Uterus (tissue), 3 donors: ENCODE measurements at regions not wholly inside any gene's neighbourhood (a gene's known extent, or its start where the extent isn't known, plus 50 kb on each side); places are given as distances from the start of the nearest gene placed in this dataset.

ENCODE experiments used
- DNase-seq, 2 donors: peaks; one replicate each; pipeline ENCODE4 v3.0.0-alpha.2; 2019 to 2020
- H3K27ac ChIP-seq, 2 donors: fragments of 200-600 bp; sonication (generic); 1 replicate in 1 of 2; 2 replicates in 1 of 2; pipeline ENCODE4 v1.5.1; 2016 to 2018
- H3K27me3 ChIP-seq, 2 donors: fragments of 200-600 bp; sonication (generic); one replicate each; pipeline ENCODE4 v1.5.1; 2018 to 2019; ENCODE audit warnings: control low read depth in 1 of 2
- H3K36me3 ChIP-seq, 2 donors: fragments of 200-600 bp; sonication (generic); one replicate each; pipeline ENCODE4 v1.5.1; 2019; ENCODE audit warnings: control low read depth in 1 of 2
- H3K4me1 ChIP-seq, 2 donors: fragments of 200-600 bp; sonication (generic); one replicate each; pipeline ENCODE4 v1.5.1; 2018 to 2019; ENCODE audit warnings: control low read depth in 1 of 2
- H3K4me3 ChIP-seq, 2 donors: fragments of 200-600 bp; sonication (generic); 1 replicate in 1 of 2; 2 replicates in 1 of 2; pipeline ENCODE4 v1.5.1; 2018 to 2019; ENCODE audit warnings: mild to moderate bottlenecking in 1 of 2
- H3K9me3 ChIP-seq, 2 donors: fragments of 200-600 bp; sonication (generic); one replicate each; pipeline ENCODE4 v1.5.1; 2019; ENCODE audit warnings: control low read depth in 1 of 2
- POLR2A ChIP-seq, 2 donors: fragments of 450-650 bp; IDR thresholded peaks; one replicate each; pipeline ENCODE4 v1.6.1; 2016; ENCODE audit warnings: antibody characterized with exemption in 2 of 2, mild to moderate bottlenecking in 1 of 2, moderate library complexity in 1 of 2
- intact Hi-C: fragments of 100-400 bp; cut with DNase I; formaldehyde crosslinking; loops from one replicate; pipeline ENCODE4 v1.15.1; 2023; ENCODE audit warnings: low total_unique reads
- TF ChIP-seq, protein P1 (sequence below), 4 experiments: fragments of 200-600 bp in 2 of 4; fragments of 450-650 bp in 2 of 4; sonication (generic) in 2 of 4; IDR thresholded peaks; one replicate each; pipeline ENCODE4 v1.5.1; 2016 to 2019; ENCODE audit warnings: antibody characterized with exemption in 4 of 4, mild to moderate bottlenecking in 2 of 4, moderate library complexity in 1 of 4
- donor health status: DM: yes; HTN: yes; CAD: no.

DNA sequence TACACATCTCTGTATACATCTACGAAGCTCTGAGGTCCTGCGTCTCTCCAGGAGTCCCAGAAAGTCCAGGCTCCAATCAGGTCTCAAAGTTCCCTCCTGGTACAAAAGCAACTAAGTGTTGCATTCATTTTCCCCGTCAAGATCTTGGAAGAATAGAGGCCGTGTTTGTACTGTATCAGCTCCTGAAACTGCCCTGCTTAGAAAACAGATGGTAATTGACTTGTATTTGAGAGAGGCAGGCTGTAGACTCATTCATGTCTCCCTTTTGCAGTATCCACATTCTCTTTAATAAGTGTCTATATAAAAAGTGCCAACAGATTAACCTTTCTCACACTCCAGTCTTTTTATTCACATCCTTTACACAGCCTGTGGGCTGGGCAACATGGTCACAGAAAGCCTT, 91.7 kb downstream of the HPGD start:
- intact Hi-C loops, result no loop called here
- Histone ChIP-seq H3K4me1 (no peaks in the 10 kb centered on the region), H3K4me3 (no peak overlapping the region), H3K27me3 (no peaks in the 10 kb centered on the region), H3K27ac (no peak overlapping the region), H3K9me3 (no peaks in the 10 kb centered on the region), H3K36me3 (no peaks in the 10 kb centered on the region)
- TF ChIP-seq, protein P1, sequence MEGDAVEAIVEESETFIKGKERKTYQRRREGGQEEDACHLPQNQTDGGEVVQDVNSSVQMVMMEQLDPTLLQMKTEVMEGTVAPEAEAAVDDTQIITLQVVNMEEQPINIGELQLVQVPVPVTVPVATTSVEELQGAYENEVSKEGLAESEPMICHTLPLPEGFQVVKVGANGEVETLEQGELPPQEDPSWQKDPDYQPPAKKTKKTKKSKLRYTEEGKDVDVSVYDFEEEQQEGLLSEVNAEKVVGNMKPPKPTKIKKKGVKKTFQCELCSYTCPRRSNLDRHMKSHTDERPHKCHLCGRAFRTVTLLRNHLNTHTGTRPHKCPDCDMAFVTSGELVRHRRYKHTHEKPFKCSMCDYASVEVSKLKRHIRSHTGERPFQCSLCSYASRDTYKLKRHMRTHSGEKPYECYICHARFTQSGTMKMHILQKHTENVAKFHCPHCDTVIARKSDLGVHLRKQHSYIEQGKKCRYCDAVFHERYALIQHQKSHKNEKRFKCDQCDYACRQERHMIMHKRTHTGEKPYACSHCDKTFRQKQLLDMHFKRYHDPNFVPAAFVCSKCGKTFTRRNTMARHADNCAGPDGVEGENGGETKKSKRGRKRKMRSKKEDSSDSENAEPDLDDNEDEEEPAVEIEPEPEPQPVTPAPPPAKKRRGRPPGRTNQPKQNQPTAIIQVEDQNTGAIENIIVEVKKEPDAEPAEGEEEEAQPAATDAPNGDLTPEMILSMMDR (IDR thresholded peaks at IDR 0.05), result no peak
- no peak for TF ChIP-seq POLR2A (IDR thresholded peaks at IDR 0.05)
- no peak for DNase-seq

DNA sequence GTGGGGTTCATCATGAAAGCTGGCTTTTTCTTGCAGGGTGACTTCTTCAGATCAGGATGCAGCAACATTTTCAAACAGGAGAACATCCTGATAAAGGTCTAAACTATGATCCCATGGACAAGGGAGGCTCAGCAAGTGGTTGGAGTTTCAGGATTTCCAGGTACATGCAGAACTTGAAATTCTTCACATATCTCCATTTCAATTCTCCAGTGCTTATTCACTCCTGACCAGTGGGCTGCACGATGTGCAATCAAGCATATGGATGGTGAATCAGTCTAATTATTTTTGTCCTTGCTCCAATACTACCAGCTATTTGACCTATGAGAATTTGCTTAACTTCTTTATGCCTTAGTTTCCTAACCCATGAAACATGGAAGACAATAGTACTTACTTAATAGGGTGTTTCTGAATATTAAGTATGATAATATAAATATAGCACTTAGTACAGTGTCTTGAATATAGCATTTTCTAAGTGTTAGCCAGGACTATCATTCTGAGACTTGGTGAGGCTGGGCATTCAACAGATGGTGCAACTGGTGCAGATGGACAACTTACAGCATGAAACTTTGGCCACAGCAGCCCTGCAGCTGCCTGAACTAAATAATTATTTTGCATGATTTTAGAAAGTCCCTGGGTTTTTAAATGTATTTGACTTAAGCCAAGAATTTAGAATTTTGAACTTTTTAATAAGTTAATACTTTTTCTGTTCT, 92.4 kb downstream of the HPGD start:
- Histone ChIP-seq H3K27ac (no peak overlapping the region), H3K9me3 (no peaks in the 10 kb centered on the region), H3K27me3 (no peaks in the 10 kb centered on the region), H3K36me3 (no peaks in the 10 kb centered on the region), H3K4me1 (no peaks in the 10 kb centered on the region), H3K4me3 (no peak overlapping the region)
- intact Hi-C loops, result no loop called here
- TF ChIP-seq, protein P1 (IDR thresholded peaks at IDR 0.05), result no peak
- no peak for TF ChIP-seq POLR2A (IDR thresholded peaks at IDR 0.05)
- DNase-seq, result no peak

- Histone ChIP-seq H3K4me3 (no peak overlapping the region), H3K4me1 (no peaks in the 10 kb centered on the region), H3K27me3 (peaks cover 0 to 5% of the 10 kb centered on the region in 2 donors), H3K27ac (no peak overlapping the region), H3K36me3 (no peaks in the 10 kb centered on the region), H3K9me3 (no peaks in the 10 kb centered on the region)
- TF ChIP-seq, protein P1 (IDR thresholded peaks at IDR 0.05), result no peak
- no peak for TF ChIP-seq POLR2A (IDR thresholded peaks at IDR 0.05)
- intact Hi-C loops, result no loop called here
- DNase-seq, result no peak
Observed at GRCh38 chr4:174427571-174428140, 94.6 kb downstream of the HPGD start.

DNA sequence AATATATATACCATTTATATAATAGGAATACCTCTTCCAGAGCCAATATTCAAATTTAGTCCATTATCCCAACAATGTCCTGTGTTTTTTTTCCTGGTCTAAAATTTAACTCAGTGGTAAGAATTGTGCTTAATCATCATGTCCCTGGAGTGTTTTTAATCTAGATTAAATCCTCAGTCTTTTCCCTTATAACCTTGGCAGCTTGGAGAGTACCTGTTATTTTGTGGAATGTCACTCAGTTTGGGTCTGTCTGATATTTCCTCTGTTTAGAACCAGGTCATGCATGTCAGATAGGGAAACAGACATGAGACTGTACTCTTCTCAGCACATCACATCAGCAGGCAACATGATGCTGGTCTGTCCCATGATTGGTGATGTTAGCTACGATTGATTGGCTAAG, 96.6 kb downstream of the HPGD start:
- intact Hi-C loops, result no loop called here

More for the DNA sequence above, 96.6 kb downstream of the HPGD start:
- Histone ChIP-seq H3K36me3 (no peaks in the 10 kb centered on the region), H3K4me1 (no peaks in the 10 kb centered on the region), H3K27me3 (peaks cover 0 to 5% of the 10 kb centered on the region in 2 donors), H3K9me3 (no peaks in the 10 kb centered on the region), H3K4me3 (no peak overlapping the region), H3K27ac (no peak overlapping the region)
- no peak for TF ChIP-seq POLR2A (IDR thresholded peaks at IDR 0.05)
- TF ChIP-seq, protein P1 (IDR thresholded peaks at IDR 0.05), result no peak
- DNase-seq, result no peak
